HFFc6 (cell line): ENCODE measurements at regions not wholly inside any gene's neighbourhood (a gene's known extent, or its start where the extent isn't known, plus 50 kb on each side); places are given as distances from the start of the nearest gene placed in this dataset.

Experiments
- DNase-seq: peaks from one replicate; pipeline ENCODE4 v3.0.0-alpha.2; 2018
- H3K27ac Mint-ChIP-seq: 2 replicates; pipeline ENCODE4 v1.8.0; 2020; ENCODE audit warnings: mild to moderate bottlenecking, mixed read lengths
- H3K27me3 Mint-ChIP-seq: 2 replicates; pipeline ENCODE4 v1.8.0; 2021; ENCODE audit warnings: mild to moderate bottlenecking, moderate library complexity, mixed read lengths; ENCODE audit not compliant: insufficient read depth
- H3K36me3 Mint-ChIP-seq: 2 replicates; pipeline ENCODE4 v1.8.0; 2021; ENCODE audit warnings: low read depth, mixed read lengths
- H3K4me1 Mint-ChIP-seq: 2 replicates; pipeline ENCODE4 v1.8.0; 2020; ENCODE audit warnings: low read depth, mixed read lengths
- H3K4me3 Mint-ChIP-seq: 2 replicates; pipeline ENCODE4 v1.8.0; 2020; ENCODE audit warnings: mild to moderate bottlenecking, moderate library complexity, mixed read lengths
- H3K9me3 Mint-ChIP-seq: 2 replicates; pipeline ENCODE4 v1.8.0; 2020; ENCODE audit warnings: mild to moderate bottlenecking, mixed read lengths
- CTCF ChIP-seq: fragments of 200-600 bp; sonication (generic); IDR thresholded peaks from 2 replicates; pipeline ENCODE4 v1.5.0; 2021; ENCODE audit warnings: antibody characterized with exemption, mild to moderate bottlenecking

- Mint-ChIP-seq H3K27ac (no peak overlapping the region), H3K4me3 (no peak overlapping the region), H3K9me3 (no peaks in the 10 kb centered on the region), H3K4me1 (no peaks in the 10 kb centered on the region), H3K36me3 (no peaks in the 10 kb centered on the region), H3K27me3 (peaks cover 3% of the 10 kb centered on the region)
- DNase-seq: no peak
- no peak for TF ChIP-seq CTCF
These were observed 87.7 kb upstream of the LSM6 start for GRCh38 chr4:146087856-146088255.

- DNase-seq: no peak
- Mint-ChIP-seq H3K27ac (no peak overlapping the region), H3K36me3 (no peaks in the 10 kb centered on the region), H3K4me3 (no peak overlapping the region), H3K27me3 (peaks cover 8% of the 10 kb centered on the region), H3K9me3 (no peaks in the 10 kb centered on the region), H3K4me1 (no peaks in the 10 kb centered on the region)
- no peak for TF ChIP-seq CTCF
These were observed 99.4 kb upstream of the LSM6 start for GRCh38 chr4:146076081-146076480.

- DNase-seq: no peak
- no peaks in the 10 kb centered on the region for H3K36me3 Mint-ChIP-seq
- no peaks in the 10 kb centered on the region for H3K4me1 Mint-ChIP-seq
- H3K27ac Mint-ChIP-seq: no peak overlapping the region
- no peaks in the 10 kb centered on the region for H3K9me3 Mint-ChIP-seq
- no peak for TF ChIP-seq CTCF
- peaks cover 12% of the 10 kb centered on the region for H3K27me3 Mint-ChIP-seq
- H3K4me3 Mint-ChIP-seq: no peak overlapping the region
These were observed 102.0 kb upstream of the LSM6 start for GRCh38 chr4:146073517-146073916.

GRCh38 chr4:146072376-146072775 is 103.1 kb upstream of the LSM6 start:
- DNase-seq: no peak
- Mint-ChIP-seq H3K9me3 (no peaks in the 10 kb centered on the region), H3K27ac (no peak overlapping the region), H3K36me3 (no peaks in the 10 kb centered on the region), H3K27me3 (0 out of 2 replicates have a peak, but pooled peaks cover 6% of the 10 kb centered on the region), H3K4me3 (no peak overlapping the region), H3K4me1 (no peaks in the 10 kb centered on the region)
- TF ChIP-seq CTCF: no peak

GRCh38 chr4:146071390-146071789 is 104.1 kb upstream of the LSM6 start:
- no peaks in the 10 kb centered on the region for H3K4me1 Mint-ChIP-seq
- H3K27me3 Mint-ChIP-seq: peaks cover 11% of the 10 kb centered on the region; the same call in 1 of the 2 replicates
- H3K4me3 Mint-ChIP-seq: no peak overlapping the region
- no peak overlapping the region for H3K27ac Mint-ChIP-seq
- no peak for DNase-seq
- H3K9me3 Mint-ChIP-seq: no peaks in the 10 kb centered on the region
- H3K36me3 Mint-ChIP-seq: no peaks in the 10 kb centered on the region
- no peak for TF ChIP-seq CTCF

- H3K9me3 Mint-ChIP-seq: no peaks in the 10 kb centered on the region
- no peaks in the 10 kb centered on the region for H3K36me3 Mint-ChIP-seq
- H3K27me3 Mint-ChIP-seq: peaks cover 7% of the 10 kb centered on the region; the same call in 1 of the 2 replicates
- H3K4me1 Mint-ChIP-seq: no peaks in the 10 kb centered on the region
- no peak overlapping the region for H3K4me3 Mint-ChIP-seq
- no peak for TF ChIP-seq CTCF
- no peak overlapping the region for H3K27ac Mint-ChIP-seq
- DNase-seq: no peak
These were observed 112.4 kb upstream of the LSM6 start for GRCh38 chr4:146063143-146063542.
